ENCODE measurements at regions not wholly inside any gene's neighbourhood (a gene's known extent, or its start where the extent isn't known, plus 50 kb on each side); places are given as distances from the start of the nearest gene placed in this dataset.
A peak's percentile ranks its signal among the peaks of the same experiment; 100 is the strongest.

- DNase-seq (ENCODE audit: low read depth): no peak
Measured at GRCh38 chr20:7406671-7407070, 533.6 kb downstream of the HAO1 start.

DNA sequence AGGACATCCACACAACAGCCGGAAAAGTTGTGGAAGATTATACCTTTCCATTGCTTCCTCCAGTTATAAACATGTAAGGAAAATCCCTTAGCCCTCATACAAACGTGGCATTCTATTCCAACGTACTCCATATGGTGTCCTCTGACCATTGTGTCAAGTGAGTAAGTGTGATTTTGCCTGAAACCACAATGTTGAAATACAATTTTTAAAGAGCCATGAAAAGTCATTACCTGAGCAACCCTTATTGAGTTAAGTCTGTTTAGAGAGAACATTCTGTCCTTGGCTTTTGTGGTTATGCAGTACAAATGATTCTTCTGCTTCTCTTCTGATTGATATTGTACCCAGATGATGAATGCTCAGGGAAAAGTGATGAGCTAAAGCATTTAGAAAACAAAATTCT is 530.1 kb downstream of the HAO1 start:
- DNase-seq (ENCODE audit: low read depth): no peak

- DNase-seq (ENCODE audit: low read depth): no peak
Measured at GRCh38 chr20:7411075-7411474, 529.2 kb downstream of the HAO1 start.

DNA sequence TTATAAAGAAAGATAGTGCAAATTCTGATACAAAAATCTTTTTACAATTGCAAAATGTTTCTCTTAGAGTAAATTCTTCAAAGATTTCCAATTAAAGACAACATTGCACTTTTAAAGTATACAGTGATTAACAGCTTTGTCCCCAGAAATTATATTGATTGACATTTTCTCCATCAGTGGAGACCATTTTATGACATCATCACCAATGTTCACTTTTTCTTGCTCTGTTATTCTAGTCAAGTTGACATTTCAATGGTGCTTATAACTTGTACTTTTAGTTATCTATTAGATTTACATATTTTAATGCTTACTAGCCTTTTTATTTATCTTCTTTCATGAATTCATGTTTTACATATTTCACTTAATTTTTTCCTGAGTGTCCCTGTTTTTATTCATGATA is 524.8 kb downstream of the HAO1 start:
- DNase-seq (ENCODE audit: low read depth): no peak

DNA sequence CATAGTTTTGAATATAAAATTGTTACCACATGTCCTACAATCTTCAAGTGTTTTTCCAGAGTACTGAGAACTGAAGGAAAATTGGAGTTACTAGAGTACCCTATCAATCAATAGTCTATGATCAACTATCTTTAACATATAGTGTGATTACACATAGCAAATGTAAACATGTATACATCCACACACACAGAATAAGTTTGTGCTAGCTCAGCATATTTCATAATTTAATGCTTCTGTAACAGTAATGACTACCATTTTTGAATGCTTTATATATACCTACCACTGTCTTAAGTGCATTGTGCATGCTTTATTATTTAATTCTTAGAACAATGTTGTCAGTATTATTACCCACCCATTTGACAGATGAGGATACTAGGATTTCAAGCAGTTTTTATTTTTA is 523.9 kb downstream of the HAO1 start:
- DNase-seq (ENCODE audit: low read depth): no peak

GRCh38 chr20:7420345-7420744 is 519.9 kb downstream of the HAO1 start:
- no peak for DNase-seq (ENCODE audit: low read depth)

- DNase-seq (ENCODE audit: low read depth): no peak
Measured at GRCh38 chr20:7426890-7427496, 513.3 kb downstream of the HAO1 start.

DNA sequence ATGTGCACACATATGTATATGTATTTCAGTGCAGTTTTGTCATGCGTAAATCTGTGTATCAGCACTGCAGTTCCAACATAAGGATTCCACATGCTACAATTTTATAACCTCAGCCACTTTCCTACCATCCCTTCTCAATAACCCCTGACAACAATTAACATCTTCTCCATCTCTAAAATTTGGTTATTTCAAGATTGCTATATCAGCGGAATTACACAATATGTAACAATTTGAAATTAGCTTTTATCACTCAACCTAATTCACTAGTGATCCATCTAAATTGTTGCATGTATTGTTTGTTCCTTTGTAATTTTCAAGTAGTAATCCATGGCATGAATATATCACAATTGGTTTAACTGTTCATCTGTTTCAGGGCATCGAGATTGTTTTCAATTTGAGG is 511.3 kb downstream of the HAO1 start:
- DNase-seq (ENCODE audit: low read depth): no peak

DNA sequence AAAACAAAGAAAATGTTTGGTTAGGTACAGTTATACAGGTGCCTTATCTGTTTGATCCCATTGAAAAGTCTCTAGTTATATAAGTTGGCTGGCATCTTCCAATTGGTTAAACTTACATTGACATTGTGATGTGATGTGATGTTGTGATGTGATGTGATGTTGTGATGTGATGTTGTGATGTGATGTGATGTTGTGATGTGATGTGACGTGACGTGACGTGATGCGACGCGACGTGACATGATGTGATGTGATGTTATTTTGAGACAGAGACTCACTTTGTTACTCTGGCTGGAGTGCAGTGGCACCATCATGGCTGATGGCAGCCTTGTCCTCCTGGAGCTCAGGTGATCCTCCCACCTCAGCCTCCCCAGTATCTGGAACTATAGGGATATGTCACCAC is 507.6 kb downstream of the HAO1 start:
- no peak for DNase-seq (ENCODE audit: low read depth)

DNA sequence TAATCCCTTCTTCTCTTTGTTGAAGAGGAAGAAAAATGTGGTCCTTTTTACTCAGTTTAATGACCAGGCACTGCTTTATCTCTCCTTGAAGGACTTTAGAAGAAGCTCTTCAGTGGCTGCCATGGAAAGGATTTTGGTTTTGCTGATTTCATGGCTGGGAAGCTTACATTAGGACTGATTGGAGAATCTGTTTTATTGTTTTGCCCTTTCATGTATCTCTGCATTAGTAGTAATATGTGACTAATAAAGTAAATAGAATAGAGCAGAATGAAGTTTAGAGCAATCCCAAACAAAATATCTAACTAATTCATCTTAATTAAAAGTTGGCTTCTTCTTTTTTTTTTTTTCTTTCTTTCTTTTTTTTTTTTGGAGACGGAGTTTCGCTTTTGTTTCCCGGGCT is 502.9 kb downstream of the HAO1 start:
- DNase-seq (ENCODE audit: low read depth): no peak

DNA sequence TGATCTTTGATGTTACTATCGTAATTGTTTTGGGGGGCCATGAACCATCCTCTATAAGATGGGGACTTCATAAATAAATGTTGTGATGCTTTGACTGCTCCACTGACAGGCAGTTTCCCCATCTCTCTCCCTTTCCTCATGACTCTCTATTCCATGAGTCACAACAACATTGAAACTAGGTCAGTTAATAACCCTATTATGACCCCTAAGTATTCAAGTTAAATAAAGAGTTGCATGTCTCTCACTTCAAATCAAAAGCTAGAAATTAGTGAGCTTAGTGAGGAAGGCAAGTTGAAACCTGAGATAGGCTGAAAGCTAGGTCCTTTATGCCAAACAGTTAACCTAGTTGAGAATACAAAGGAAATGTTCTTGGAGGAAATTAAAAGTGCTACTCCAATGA is 491.0 kb downstream of the HAO1 start:
- DNase-seq (ENCODE audit: low read depth): no peak

DNA sequence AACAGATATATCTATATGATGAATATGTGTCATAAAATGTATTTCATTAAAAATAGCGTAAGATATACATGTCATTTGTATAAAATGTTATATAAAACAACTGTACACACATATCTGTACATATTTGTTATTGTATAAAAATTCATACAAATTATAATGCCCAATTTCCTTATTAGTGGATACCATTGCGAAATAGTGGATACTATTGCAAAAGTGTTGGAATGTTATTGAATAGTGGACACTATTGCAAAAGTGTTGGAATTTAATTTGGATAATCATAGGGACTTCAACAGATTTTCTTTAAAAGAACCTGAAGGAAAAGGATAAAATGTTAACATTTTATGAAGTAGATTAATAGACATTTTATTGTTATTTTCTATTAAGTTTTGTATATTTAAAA is 487.4 kb downstream of the HAO1 start:
- DNase-seq (ENCODE audit: low read depth): no peak

DNA sequence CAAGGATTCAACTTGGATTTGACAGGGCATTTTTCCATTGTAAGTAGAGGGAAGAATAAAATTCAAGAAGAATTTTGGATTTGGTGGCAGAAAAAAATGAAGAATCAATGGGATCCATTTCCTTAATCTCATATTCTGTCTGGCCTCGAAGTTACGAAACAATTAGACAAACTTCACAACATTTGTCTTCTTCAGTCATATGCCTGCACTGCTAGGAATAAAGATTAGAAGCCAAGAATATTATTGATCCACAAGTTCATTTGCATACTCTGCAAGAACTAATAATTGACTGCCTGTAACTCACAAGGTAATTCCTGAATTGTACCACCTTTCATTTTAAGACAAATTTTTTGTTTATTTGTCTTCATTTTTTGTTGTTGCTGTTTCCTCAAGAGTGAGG is 486.2 kb downstream of the HAO1 start:
- DNase-seq (ENCODE audit: low read depth): no peak

DNA sequence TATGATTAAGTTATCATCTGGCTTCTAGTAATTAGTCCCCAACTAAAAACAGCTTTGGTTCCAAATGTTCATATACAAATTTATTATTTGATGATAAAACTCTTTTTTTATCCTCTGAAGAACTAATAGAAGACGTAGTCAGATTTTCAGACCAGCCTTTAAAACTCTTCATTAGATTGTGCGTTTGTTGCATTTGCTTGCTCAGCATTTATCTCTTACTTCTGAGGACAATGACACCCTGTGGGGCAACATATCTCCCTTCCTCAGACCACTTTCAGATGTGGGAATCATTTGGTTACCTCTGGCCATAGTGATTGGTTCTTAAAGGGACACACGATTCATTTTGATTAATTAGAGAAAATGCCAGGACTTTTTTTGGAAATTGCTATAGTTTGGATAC is 481.8 kb downstream of the HAO1 start:
- no peak for DNase-seq (ENCODE audit: low read depth)

GRCh38 chr20:7459083-7459482 is 481.2 kb downstream of the HAO1 start:
- no peak for DNase-seq (ENCODE audit: low read depth)

DNA sequence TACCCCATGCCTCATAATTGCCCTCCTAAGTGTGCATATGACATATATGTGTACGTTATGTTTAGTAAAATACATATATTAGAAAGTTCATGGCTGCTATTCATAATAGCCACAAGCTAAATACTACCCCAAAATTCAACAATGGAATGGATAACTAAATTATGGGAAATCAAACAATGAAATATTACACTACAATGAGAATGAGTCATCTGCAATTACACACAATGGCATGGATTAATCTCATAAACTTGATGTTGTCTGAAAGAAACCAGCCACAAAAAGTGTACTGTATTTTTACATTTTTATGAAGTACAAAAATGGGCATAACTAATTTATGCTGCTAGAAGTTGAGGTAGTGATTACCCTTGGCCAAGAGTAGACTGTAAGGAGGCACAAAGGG is 477.0 kb downstream of the HAO1 start:
- DNase-seq (ENCODE audit: low read depth): no peak

DNA sequence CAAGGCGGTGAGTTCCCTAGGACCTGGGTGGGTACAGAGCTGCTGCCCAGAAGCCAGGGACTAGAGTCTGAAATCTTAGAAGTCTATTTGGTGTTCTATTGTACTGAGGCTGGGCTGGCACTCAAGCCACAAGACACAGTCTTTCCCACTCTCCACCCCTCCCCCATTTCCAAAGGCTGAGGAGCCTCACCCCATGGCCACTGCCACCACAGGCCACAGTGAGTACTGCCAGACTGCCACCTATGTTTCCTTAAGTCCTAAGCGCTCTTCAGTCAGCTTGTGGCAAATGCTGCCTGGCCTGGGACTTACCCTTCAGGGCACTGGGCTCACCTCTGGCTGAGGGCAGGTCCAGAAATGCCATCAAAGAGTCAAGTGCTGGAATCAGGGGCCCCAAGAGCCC is 469.3 kb downstream of the HAO1 start:
- no peak for DNase-seq (ENCODE audit: low read depth)

DNA sequence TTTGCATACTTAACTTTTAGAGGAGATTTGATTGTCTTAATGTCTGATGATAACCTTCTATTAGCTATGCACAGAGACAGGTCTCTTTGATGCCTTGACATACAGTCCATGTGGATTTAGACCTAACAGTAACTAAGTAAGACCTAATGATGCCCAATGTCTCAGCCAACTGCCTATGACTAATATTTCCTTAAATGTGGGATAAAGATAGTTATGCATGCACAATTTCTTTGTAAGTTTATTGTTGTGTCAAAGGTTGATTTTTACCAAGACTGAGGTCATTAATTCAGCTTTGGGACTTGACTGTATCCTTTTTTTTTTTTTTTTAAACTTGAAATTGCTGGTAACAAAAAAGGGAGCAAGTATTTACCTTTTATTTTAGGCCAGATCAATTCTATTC is 450.0 kb downstream of the HAO1 start:
- no peak for DNase-seq (ENCODE audit: low read depth)

DNA sequence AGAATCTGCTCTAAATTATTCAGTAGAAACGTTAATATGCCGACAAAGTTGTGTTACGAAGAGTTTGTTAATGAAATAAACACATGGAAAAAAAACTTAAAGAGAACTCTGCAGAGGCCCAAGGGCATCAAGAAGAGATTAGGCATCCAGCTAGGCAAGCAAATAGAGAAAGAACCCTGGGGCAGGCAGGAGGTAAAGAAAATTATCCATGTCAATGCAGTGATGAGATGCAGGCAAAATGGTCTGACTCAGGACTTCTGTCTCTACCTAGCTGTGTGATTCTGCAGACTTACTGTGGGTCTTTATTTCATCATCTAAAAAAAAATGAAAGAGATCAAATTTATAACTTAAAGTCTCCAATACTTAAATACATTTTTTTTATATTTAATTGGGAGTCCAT is 448.0 kb downstream of the HAO1 start:
- DNase-seq (ENCODE audit: low read depth): no peak

DNA sequence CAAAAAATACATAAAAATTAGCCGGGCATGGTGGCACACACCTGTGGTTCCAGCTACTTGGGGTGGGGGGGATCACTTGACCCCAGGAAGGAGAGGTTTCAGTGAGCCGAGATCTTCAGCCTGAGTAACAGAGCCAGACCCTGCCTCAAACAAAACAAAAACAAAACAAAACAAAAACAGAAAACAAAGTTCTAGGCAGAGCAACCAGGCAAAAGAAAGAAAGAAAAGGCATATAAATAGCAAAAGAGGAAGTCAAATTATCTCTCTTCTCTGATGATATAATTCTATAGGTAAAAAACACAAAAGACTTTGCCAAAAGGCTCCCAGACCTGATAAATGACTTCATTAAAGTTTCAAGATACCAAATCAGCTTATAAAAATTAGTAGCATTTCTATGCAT is 446.9 kb downstream of the HAO1 start:
- DNase-seq (ENCODE audit: low read depth): no peak

- DNase-seq (ENCODE audit: low read depth): no peak
Measured at GRCh38 chr20:7496394-7496991, 443.8 kb downstream of the HAO1 start.

GRCh38 chr20:7497985-7498384 is 442.3 kb downstream of the HAO1 start:
- DNase-seq (ENCODE audit: low read depth): peak; percentile 1

GRCh38 chr20:7499201-7499600 is 441.1 kb downstream of the HAO1 start:
- DNase-seq (ENCODE audit: low read depth): no peak

GRCh38 chr20:7500231-7500663 is 440.0 kb downstream of the HAO1 start:
- no peak for DNase-seq (ENCODE audit: low read depth)

Measured in Daoy (cell line).